A549 (cell line): ENCODE measurements at regions not wholly inside any gene's neighbourhood (a gene's known extent, or its start where the extent isn't known, plus 50 kb on each side); places are given as distances from the start of the nearest gene placed in this dataset.

ENCODE experiments used
- CTCF ChIP-seq: fragments of >200 bp; sonication (Bioruptor Twin); formaldehyde crosslinking; IDR thresholded peaks from 3 replicates; pipeline ENCODE4 v1.5.1; 2016
- FOSL2 ChIP-seq, 2 experiments: fragments of 450-650 bp in 1 of 2; fragments of >200 bp in 1 of 2; sonication (Bioruptor Twin) in 1 of 2; formaldehyde crosslinking; IDR thresholded peaks; 2 replicates each; pipeline versions ENCODE4 v1.5.0 to v1.6.1; 2016 to 2020; ENCODE audit warnings: mild to moderate bottlenecking in 1 of 2, moderate library complexity in 1 of 2
- MAX ChIP-seq: IDR thresholded peaks from 2 replicates; pipeline ENCODE4 v1.6.1; 2012

GRCh38 chrX:9354918-9355317 lies 109.9 kb upstream of the TBL1X start:
- TF ChIP-seq FOSL2 (IDR thresholded peaks at IDR 0.05), result no peak
- TF ChIP-seq FOSL2 (CRISPR knock-in tag; IDR thresholded peaks at IDR 0.05), result no peak
- TF ChIP-seq MAX, result no peak
- no peak for TF ChIP-seq CTCF
